ENCODE measurements at regions not wholly inside any gene's neighbourhood (a gene's known extent, or its start where the extent isn't known, plus 50 kb on each side); places are given as distances from the start of the nearest gene placed in this dataset.

- TF ChIP-seq, protein P1, sequence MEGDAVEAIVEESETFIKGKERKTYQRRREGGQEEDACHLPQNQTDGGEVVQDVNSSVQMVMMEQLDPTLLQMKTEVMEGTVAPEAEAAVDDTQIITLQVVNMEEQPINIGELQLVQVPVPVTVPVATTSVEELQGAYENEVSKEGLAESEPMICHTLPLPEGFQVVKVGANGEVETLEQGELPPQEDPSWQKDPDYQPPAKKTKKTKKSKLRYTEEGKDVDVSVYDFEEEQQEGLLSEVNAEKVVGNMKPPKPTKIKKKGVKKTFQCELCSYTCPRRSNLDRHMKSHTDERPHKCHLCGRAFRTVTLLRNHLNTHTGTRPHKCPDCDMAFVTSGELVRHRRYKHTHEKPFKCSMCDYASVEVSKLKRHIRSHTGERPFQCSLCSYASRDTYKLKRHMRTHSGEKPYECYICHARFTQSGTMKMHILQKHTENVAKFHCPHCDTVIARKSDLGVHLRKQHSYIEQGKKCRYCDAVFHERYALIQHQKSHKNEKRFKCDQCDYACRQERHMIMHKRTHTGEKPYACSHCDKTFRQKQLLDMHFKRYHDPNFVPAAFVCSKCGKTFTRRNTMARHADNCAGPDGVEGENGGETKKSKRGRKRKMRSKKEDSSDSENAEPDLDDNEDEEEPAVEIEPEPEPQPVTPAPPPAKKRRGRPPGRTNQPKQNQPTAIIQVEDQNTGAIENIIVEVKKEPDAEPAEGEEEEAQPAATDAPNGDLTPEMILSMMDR (IDR thresholded peaks at IDR 0.05; ENCODE audit: extremely low read depth, missing control alignments), result no peak
- DNase-seq (ENCODE audit: low spot score), result no peak
Observed at GRCh38 chr15:79678032-79678701, 218.6 kb downstream of the MTHFS start.

GRCh38 chr15:79680720-79681119 is 216.1 kb downstream of the MTHFS start:
- DNase-seq (ENCODE audit: low spot score), result peak; percentile 54
- TF ChIP-seq, protein P1 (IDR thresholded peaks at IDR 0.05; ENCODE audit: extremely low read depth, missing control alignments), result no peak

DNA sequence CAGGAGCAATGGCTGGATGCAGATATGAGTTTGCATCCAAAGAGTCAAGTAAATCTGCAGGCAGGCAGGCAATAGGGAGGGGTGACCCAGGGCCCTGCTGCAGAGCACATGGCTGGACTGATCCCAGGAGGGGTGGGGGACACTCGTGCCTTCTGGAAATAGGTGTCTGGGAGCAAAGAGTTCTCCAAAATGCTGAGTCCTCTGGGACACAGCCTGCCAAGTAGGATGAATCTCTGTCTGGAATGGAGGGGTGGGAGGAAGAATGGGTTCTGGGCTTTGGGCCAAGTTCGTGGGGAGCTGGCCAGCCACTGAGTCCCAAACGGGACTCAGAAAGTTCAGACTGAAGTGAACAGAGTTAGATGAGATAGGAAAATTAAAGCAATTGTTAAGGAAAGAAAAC is 214.5 kb downstream of the MTHFS start:
- TF ChIP-seq, protein P1 (IDR thresholded peaks at IDR 0.05; ENCODE audit: extremely low read depth, missing control alignments), result no peak
- no peak for DNase-seq (ENCODE audit: low spot score)

DNA sequence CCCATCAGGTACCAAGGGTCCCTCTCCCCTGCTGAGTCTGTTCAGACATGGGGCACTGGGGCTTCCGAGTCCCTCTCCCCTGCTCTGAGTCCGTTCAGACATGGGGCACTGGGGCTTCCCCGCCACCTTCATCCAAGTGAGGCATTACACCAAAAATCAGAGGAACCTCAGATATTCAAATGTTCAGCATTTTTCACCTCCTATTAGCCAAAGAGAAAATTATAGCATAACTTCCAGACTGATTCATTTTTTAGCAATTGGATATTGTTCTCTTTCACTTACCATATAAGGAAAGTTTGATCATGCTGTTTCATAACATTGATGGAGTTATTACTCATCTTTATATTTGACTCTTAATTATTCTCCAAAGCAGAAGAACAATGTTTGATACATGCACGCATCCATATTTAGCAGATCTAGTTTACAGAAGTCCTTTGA is 213.9 kb downstream of the MTHFS start:
- TF ChIP-seq, protein P1 (IDR thresholded peaks at IDR 0.05; ENCODE audit: extremely low read depth, missing control alignments), result no peak
- DNase-seq (ENCODE audit: low spot score), result no peak

- DNase-seq (ENCODE audit: low spot score), result no peak
- TF ChIP-seq, protein P1 (IDR thresholded peaks at IDR 0.05; ENCODE audit: extremely low read depth, missing control alignments), result no peak
Observed at GRCh38 chr15:79689030-79689429, 207.8 kb downstream of the MTHFS start.

DNA sequence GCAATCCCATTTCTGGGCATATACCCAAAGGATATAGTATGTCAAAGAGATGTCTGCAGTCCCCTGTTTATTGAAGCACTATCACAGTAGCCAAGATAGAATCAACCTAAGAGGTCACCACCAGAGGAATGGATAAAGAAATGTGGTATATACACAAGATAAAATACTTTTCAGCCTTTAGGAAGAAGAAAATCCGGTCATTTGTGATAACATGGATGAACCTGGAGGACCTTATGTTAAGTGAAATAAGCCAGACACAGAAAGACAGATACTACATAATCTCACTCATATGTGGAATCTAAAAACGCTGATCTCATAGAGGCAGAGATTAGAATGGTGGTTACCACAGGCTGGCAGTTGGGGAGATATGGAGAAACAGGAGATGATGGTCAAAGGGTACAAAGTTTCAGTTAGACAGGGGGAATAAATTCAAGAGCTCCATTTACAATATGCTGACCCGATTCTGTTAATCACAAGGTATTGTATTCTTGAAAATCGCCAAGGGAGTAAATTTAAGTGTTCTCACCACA is 195.8 kb downstream of the MTHFS start:
- no peak for DNase-seq (ENCODE audit: low spot score)
- TF ChIP-seq, protein P1 (IDR thresholded peaks at IDR 0.05; ENCODE audit: extremely low read depth, missing control alignments), result no peak

- no peak for DNase-seq (ENCODE audit: low spot score)
- TF ChIP-seq, protein P1 (IDR thresholded peaks at IDR 0.05; ENCODE audit: extremely low read depth, missing control alignments), result no peak
Observed at GRCh38 chr15:79702621-79703020, 194.2 kb downstream of the MTHFS start.

All from GM20000 (cell line).